ENCODE measurements at regions not wholly inside any gene's neighbourhood (a gene's known extent, or its start where the extent isn't known, plus 50 kb on each side); places are given as distances from the start of the nearest gene placed in this dataset.

GRCh38 chr3:72319194-72320094, 528.8 kb downstream of the SHQ1 start:
- no peaks in the 10 kb centered on the region for H3K27me3 ChIP-seq (ENCODE audit: control insufficient read depth, insufficient read depth, low read length)
- DNase-seq (ENCODE audit: low read depth, low spot score) (no peak), ATAC-seq (no peak)
- intact Hi-C loops (cut with micrococcal nuclease; ENCODE audit: unreplicated experiment) = no loop called here
- no peak overlapping the region for H3K27ac ChIP-seq (ENCODE audit: low read length)
- ChIA-PET POLR2A (no interaction called here), CTCF (no interaction called here)
- in situ Hi-C loops (cut with HindIII; ENCODE audit: low pct_unique_long_range_greater_than_20kb, low sequenced_read_pairs) = no loop called here
- no peaks in the 10 kb centered on the region for H3K9me3 ChIP-seq (ENCODE audit: control insufficient read depth, insufficient read depth, low read depth, low read length)
- H3K4me1 ChIP-seq (ENCODE audit: control insufficient read depth, insufficient read depth, low read length) = no peaks in the 10 kb centered on the region
- BruUV-seq (replicated peaks) = no TSS peak
- no peaks in the 10 kb centered on the region for H3K36me3 ChIP-seq (ENCODE audit: control insufficient read depth, insufficient read depth, low read length)
- H3K4me3 ChIP-seq (ENCODE audit: low read depth in 2 of 2, low read length in 2 of 2) = no peak overlapping the region
- TF ChIP-seq POLR2AphosphoS5 (IDR thresholded peaks at IDR 0.05; ENCODE audit: low read depth, low read length) (no peak), TCF7L2 (IDR thresholded peaks at IDR 0.05; ENCODE audit: low read depth, low read length) (no peak), CTCF (IDR thresholded peaks at IDR 0.05) (no peak), REST (IDR thresholded peaks at IDR 0.05; ENCODE audit: insufficient read depth in 1 of 2, low read depth in 2 of 2, low read length in 1 of 2) (no peak), SIN3A (IDR thresholded peaks at IDR 0.05; ENCODE audit: borderline replicate concordance, insufficient read depth, low read depth, low read length) (no peak)

GRCh38 chr3:72318504-72319193, 529.6 kb downstream of the SHQ1 start:
- no peaks in the 10 kb centered on the region for H3K36me3 ChIP-seq (ENCODE audit: control insufficient read depth, insufficient read depth, low read length)
- ChIA-PET POLR2A (no interaction called here), CTCF (no interaction called here)
- in situ Hi-C loops (cut with HindIII; ENCODE audit: low pct_unique_long_range_greater_than_20kb, low sequenced_read_pairs) = no loop called here
- BruUV-seq (replicated peaks) = no TSS peak
- no peaks in the 10 kb centered on the region for H3K27me3 ChIP-seq (ENCODE audit: control insufficient read depth, insufficient read depth, low read length)
- intact Hi-C loops (cut with micrococcal nuclease; ENCODE audit: unreplicated experiment) = no loop called here
- no peak overlapping the region for H3K4me3 ChIP-seq (ENCODE audit: low read depth in 2 of 2, low read length in 2 of 2)
- H3K4me1 ChIP-seq (ENCODE audit: control insufficient read depth, insufficient read depth, low read length) = no peaks in the 10 kb centered on the region
- ATAC-seq (peak; percentile 45; the same call in 1 of the 2 replicates), DNase-seq (ENCODE audit: low read depth, low spot score) (no peak)
- H3K27ac ChIP-seq (ENCODE audit: low read length) = no peak overlapping the region
- H3K9me3 ChIP-seq (ENCODE audit: control insufficient read depth, insufficient read depth, low read depth, low read length) = no peaks in the 10 kb centered on the region
- TF ChIP-seq TCF7L2 (IDR thresholded peaks at IDR 0.05; ENCODE audit: low read depth, low read length) (no peak), SIN3A (IDR thresholded peaks at IDR 0.05; ENCODE audit: borderline replicate concordance, insufficient read depth, low read depth, low read length) (no peak), REST (IDR thresholded peaks at IDR 0.05; ENCODE audit: insufficient read depth in 1 of 2, low read depth in 2 of 2, low read length in 1 of 2) (no peak), CTCF (IDR thresholded peaks at IDR 0.05) (no peak), POLR2AphosphoS5 (IDR thresholded peaks at IDR 0.05; ENCODE audit: low read depth, low read length) (no peak)
